ENCODE measurements at regions not wholly inside any gene's neighbourhood (a gene's known extent, or its start where the extent isn't known, plus 50 kb on each side); places are given as distances from the start of the nearest gene placed in this dataset.

GRCh38 chr13:107387525-107387924 lies 819.6 kb upstream of the ARGLU1 start:
- POLR2A ChIA-PET, result no interaction called here
- Histone ChIP-seq H3K27me3 (ENCODE audit: control insufficient read depth in 2 of 2, insufficient read depth in 2 of 2, low read length in 2 of 2) (no peaks in the 10 kb centered on the region), H3K4me1 (replicated peaks in 1 of 2; ENCODE audit: control insufficient read depth in 2 of 2, insufficient read depth in 2 of 2, low read length in 2 of 2) (no peaks in the 10 kb centered on the region), H3K9me3 (replicated peaks; ENCODE audit: control insufficient read depth, insufficient read depth, low read depth, low read length) (no peaks in the 10 kb centered on the region), H3K4me2 (ENCODE audit: insufficient read depth, low read length) (no peak overlapping the region), H4K20me1 (replicated peaks; ENCODE audit: control insufficient read depth, insufficient read depth, low read length) (no peaks in the 10 kb centered on the region), H3K9ac (ENCODE audit: insufficient read depth in 1 of 2, low read depth in 2 of 2, low read length in 2 of 2) (no peak overlapping the region), H3K79me2 (ENCODE audit: control insufficient read depth, insufficient read depth, low read length) (no peaks in the 10 kb centered on the region), H2AFZ (ENCODE audit: low read depth, low read length) (no peak overlapping the region), H3K27ac (ENCODE audit: extremely low read depth, low read depth, low read length) (no peak overlapping the region), H3K36me3 (ENCODE audit: control insufficient read depth, insufficient read depth, low read length) (no peaks in the 10 kb centered on the region), H3K9me1 (ENCODE audit: control insufficient read depth, insufficient read depth, low read length) (no peaks in the 10 kb centered on the region), H3K4me3 (no peak overlapping the region)
- no TSS peak for BruUV-seq (replicated peaks)
- ATAC-seq (no peak), DNase-seq (ENCODE audit: extremely low read depth in 1 of 4, low spot score in 3 of 4) (no peak), FAIRE-seq (no peak)
- in situ Hi-C loops (cut with MboI) (no loop called here), intact Hi-C loops (cut with micrococcal nuclease) (no loop called here)
- TF ChIP-seq MAFK (IDR thresholded peaks at IDR 0.05; ENCODE audit: low read length) (peak; percentile 43; the same call in 1 of the 2 replicates), TEAD4 (IDR thresholded peaks at IDR 0.05; ENCODE audit: low read length) (no peak), TEAD4 (CRISPR knock-in tag; IDR thresholded peaks at IDR 0.05; ENCODE audit: borderline replicate concordance) (no peak), C11orf30 (IDR thresholded peaks at IDR 0.05; ENCODE audit: low read depth) (peak; percentile 9; the same call in 1 of the 2 replicates), MAFG (tag; conservative IDR thresholded peaks at IDR 0.05) (peak; percentile 29; the same call in 1 of the 2 replicates), ZNF175 (CRISPR knock-in tag; IDR thresholded peaks at IDR 0.05; ENCODE audit: low read depth) (no peak)
- TF ChIP-seq, protein P1, sequence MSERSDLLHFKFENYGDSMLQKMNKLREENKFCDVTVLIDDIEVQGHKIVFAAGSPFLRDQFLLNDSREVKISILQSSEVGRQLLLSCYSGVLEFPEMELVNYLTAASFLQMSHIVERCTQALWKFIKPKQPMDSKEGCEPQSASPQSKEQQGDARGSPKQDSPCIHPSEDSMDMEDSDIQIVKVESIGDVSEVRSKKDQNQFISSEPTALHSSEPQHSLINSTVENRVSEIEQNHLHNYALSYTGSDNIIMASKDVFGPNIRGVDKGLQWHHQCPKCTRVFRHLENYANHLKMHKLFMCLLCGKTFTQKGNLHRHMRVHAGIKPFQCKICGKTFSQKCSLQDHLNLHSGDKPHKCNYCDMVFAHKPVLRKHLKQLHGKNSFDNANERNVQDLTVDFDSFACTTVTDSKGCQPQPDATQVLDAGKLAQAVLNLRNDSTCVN (CRISPR knock-in tag; IDR thresholded peaks at IDR 0.05), result no peak
- WGBS (ENCODE audit: insufficient coverage, low coverage, missing lambda C conversion rate), result no CpG with 5 or more reads among the region's 2 CpGs
- CTCF ChIA-PET (ENCODE audit: low intra/inter-chr PET ratio), result no interaction called here

Data from K562 (cell line).